OCI-M1 (cell line): ENCODE measurements at regions not wholly inside any gene's neighbourhood (a gene's known extent, or its start where the extent isn't known, plus 50 kb on each side); places are given as distances from the start of the nearest gene placed in this dataset.

Experiments
- DNase-seq: peaks from one replicate; lab custom pipeline; 2025; lab: John Stamatoyannopoulos, UW

DNA sequence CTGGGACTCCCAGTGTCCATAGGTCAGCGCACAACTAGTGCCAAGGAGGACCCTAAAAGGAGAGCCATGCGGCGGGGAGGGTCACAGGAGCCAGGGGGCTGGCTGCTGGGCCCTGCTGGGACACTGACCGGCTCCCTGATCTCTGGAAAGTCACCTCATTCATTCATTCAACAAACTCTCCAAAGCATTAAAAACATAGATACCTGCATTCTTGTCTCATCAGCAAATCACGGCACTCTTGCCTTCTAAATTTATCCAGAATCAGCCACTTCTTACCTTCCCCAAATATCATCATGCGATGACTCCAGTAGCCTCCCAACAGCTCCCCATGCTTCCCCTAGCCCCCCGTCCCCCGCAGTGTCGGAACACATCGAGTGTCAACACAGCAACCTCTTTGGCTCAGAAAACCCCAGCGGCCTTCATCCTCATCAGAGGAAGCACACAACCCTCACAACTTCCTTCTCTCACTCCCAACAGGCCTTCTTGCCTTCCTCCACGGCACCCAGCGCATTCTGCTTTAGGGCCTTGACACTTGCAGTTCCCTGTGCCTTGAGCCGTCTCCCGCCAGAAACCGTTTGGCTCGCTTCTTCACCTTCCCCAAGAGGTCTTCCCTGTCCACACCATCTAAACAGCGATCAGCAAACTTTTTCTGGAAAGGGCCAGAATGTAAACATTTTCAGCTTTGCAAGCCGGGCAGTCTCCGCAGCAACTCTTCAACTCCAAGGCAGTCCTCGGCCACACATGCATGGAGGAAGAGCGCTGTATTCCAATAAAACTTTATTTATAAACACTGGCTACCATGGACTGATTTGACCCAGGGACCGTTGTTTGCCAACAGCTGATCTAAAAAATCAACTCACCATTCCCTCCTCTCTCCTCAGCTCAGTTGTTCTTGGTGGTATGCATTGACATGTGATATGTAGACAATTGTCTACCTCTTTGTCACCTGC lies 119.5 kb upstream of the TNRC6C start:
- no peak for DNase-seq

DNA sequence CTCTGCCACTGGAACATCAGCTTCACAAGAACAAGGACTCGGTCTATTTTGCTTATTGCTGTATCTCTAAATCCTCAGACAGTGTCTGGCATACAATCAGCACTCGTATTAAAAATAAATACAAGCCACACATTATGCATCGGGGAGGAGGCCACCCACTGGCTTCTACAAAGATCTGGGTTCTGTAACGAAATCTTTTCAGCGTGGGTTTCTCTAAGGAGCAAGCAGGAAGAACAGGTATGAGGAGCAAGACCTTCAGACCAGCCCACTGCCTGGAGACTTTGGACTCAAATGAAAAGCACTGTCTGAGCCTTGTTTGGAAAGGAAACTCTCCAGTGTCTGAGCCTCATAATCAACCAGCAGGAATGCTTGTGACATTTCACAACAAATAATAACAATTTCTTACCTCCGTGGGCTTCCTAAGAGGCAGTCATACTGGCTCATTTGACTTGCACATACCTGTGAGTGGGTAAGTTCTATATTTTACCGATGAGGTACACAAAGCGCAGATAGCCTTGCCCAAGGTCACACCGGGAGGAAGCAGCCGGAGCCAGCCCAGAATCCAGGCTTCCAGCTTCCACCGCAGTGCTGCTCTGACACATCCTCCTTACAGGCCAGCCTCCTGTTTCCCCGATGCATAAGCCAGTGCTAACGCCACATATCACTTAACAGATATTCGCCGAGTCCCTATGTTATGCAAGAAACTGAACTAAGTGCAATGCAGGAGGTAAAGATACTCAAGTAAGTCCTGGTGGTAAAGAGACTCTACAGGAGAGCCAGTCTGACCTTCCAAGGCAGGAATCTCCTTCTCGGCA lies 118.6 kb upstream of the TNRC6C start:
- peak; percentile 41 for DNase-seq

DNA sequence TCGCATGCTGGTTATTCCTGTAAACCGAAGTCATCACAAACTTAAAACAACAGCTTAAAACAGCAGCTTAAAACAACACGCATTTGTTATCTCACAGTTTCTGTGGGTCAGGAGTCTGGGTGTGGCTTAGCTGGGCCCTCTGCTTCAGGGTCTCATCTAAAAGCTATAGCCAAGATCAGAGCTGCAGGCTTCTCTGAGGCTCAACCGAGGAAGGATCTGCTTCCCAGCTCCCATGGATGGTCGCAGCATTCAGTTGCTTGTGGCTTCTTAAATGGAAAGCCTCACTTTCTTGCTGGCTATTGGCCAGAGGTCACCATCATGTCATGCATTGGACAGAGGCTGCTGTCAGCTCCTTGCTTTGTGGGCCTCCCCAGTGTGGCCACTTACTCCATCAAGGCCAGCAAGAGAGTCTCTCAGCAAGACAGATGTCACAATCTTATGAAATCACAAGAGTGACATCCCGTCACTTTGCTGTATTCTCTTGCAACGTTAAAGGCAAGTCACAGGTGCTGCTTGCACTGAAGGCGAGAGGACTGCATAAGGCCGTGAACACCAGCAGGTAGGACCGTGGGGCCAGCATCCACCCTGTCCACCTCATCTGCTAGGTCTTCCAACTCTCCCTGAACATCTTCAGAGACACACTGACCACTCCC lies 117.9 kb upstream of the TNRC6C start:
- DNase-seq, result peak; percentile 41

DNA sequence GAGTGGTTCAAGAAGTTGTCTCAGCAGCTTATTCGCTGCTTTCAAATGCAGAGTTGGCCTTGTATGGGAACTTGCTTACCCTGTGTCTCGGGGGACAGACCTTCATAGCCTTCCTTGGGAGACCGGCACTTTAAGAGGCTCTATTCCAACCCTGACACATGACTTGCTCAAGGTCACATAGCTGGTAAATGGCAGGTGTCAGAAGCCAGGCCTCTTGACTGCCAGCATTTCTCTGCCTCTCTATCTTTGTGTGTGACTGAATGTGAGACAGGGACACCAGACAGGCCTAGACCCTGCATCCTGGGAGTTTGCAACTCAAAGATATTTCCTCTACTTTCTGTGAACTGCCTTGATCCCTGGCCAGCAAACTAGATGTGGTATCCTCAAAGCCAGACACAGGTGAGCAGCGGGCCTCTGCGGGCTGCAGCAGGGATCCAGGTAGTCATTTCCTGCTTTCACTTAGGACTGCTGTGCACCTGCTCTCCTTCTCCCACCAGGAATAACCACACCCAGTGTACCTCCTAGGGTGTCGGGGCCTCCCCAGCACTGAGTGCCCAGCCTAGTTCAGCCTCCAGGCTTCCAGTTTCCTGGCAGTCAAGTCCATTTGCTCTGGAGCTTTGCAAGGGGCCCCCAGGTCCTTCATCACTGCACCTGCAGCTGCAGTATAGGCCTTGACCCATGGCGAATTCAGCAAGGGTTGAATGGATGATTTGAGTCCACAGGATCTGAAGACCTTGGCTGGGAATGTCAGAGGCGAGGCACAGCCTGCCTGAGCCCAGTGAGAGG lies 116.6 kb upstream of the TNRC6C start:
- no peak for DNase-seq

DNA sequence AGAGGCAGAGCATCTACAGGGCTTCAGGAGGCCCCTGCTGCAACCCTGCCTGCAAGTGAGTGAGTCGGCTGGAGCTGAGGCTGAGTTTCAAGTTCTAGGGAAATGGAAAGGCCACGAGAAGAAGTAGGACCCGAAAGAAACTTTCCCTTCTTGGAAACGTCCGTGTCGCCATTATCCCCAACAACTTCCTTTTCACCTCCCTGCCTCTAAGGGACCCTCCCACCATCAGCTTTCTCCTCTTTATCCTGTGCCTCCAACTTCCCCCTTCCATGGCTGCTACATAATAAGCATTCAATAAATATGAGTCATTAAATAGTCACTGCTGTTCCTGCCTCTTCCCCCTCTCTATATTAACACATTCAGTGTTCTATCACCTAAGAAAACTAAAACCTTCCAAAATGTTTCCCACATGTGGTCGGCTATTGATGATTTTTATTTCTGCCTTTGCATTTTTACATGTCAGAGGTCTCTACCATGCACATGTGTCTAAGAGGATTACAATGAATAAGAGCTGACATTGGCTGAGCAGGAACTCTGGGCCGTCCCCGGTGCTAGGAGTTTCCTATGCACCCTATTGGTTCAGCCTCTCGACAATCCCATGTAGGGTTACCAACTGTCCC lies 115.9 kb upstream of the TNRC6C start:
- peak; percentile 34 for DNase-seq

DNA sequence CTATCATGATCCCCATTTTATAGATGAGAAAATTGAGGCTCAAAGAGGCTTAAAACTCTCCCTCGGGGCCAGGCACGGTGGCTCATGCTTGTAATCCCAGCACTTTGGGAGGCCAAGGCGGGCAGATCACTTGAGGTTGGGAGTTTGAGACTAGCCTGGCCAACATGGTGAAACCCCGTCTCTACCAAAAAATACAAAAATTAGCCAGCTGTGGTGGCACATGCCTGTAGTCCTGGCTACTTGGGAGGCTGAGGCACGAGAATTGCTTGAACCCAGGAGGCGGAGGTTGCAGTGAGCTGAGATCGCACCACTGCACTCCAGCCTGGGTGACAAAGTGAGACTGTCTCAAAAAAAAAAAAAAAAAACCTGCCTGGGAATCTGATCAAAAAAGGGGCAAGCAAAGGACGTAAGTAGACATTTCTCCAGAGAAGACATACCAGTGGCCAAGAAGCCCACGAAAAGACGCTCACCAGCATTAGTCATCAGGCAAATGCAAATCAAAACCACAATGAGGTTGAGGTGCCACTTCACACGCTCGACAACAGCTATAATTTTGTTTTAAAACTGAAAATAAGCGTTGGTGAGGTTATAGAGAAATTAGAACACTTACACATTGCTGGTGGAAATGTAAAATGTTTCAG lies 115.1 kb upstream of the TNRC6C start:
- DNase-seq, result peak; percentile 43

DNA sequence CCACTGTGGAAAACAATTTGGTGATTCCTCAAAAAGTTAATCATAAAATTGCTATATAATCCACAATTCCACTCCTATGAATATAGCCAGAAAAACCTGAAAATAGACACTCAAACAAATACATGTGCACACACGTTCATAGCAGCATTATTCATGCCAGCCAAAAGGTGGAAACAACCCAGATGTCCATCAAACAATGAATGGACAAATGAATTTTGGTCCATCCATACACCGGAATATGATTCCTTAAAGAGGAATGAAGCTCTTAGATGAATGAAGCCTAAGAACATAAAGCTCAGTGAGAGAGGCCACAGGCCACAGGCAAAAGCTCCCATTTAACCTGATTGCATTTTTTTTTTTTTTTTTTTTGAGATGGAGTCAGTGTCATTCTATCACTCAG lies 114.6 kb upstream of the TNRC6C start:
- no peak for DNase-seq

DNA sequence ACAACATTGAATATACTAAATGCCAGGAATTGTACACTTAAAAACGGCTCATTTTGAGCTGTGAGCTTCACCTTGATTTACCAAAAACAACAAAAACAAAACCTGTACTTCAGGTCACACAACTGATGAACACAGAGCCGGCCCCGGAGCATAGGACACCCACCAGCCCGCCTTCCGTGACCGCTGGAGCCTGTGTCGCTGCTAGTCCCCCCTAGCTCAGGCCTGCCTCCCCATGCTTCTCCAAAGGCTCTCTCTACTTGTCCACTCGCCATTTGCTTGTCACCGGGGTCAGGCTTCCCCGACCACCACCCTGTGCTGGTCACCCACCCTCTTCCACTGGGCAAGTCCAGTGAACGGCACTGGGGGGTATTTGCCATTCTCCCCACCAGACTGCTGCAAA lies 113.8 kb upstream of the TNRC6C start:
- no peak for DNase-seq

DNA sequence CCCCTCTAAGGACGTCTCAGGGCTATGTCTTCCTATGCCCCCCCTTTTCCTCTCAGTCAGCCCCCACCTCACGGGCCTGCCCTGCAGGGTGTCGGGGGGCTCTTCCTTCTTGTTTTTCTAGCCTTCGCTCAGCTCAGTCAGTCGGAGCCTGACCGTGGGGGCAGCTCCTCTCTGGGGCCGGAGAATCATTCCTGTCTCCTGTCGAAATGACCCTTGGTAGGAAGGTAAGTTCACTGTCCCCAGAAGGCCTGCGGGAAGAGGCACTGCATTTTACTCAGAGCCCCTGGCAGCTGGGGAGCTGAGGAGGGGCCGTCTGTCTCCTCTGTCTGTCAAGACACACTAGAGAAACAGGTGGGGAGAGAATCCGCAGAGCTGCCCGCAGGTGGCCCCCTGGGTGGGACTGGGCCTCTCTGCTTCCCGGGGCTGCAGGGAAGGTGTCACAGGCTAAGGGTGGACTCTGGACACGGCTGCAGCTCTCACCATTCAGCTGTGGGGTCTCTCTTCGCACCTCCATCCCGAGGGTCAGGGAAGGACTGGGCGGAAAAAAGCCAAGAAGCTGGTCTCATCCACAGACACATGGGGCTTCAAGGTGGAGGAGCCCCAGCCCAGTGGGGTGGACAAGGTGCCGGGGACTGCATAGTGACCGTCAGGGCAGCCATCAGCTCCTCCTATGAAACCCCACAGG lies 112.8 kb upstream of the TNRC6C start:
- DNase-seq, result no peak

DNA sequence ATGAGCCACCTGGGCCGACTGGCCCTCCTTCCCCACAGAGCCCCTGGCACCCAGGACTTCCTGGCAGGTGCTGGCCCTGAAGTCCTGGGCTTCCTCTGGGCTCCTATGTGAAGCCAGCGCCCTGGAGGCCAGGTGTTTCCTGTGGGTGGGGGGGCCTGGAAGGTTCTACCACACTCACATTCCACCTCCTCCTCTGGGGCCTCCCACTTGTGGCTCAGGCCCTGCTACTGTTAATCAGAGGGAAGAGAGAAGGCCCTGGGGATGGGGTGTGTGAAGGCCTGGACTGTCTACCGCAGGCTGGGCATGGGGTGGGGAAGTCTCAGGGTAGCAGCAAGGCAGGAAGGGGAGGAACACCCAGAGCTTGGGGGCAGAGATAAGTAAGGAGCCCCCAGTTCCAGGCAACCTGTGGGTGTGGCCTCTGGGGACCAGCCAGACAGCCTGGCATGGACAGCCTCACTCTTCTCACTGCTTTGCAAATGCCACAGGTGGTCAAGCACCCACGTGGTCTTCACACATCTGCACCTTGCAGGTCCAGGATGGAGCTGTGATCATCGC lies 111.9 kb upstream of the TNRC6C start:
- no peak for DNase-seq

DNA sequence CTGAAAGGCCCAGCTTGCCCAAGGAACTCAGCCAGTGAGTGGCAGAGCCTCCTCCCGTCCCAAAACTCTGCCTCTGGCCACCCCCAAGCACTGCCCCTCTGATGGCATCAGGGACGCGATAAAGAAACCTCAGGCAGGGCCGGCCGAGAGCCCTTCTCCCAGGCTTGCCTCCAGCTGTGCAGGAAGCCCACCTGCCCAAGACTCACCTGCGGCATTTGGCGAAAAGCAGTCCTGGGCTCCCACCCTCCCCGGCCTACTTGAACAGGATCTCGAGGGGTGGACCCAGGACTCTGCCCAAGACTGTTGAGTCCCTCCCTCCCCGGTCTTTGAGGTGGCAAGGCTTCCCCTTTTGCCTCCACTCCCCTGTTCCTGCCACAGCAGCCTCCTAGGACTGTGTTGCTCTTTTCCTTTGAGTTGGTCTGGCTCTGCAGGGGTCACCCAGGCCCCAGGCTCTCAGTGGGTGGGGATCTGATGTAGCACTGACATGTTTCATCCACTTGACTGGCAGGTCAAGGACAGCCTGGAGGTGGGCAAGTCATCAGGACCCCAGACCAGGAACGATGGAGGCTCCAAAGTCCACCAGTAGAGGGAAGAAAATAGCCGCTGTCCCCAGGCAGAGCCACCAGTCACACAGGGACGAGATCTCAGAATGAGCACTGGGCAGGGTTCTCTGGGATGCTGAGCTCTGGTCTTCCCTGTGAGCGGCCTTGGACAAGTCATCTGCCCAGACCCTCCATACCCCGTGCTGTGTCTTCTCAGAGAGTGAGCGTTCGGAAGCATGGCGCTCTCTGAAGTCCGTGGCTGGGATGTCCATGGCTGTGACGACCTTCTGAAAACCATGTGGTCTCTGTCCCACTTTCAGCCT lies 111.0 kb upstream of the TNRC6C start:
- DNase-seq, result no peak

DNA sequence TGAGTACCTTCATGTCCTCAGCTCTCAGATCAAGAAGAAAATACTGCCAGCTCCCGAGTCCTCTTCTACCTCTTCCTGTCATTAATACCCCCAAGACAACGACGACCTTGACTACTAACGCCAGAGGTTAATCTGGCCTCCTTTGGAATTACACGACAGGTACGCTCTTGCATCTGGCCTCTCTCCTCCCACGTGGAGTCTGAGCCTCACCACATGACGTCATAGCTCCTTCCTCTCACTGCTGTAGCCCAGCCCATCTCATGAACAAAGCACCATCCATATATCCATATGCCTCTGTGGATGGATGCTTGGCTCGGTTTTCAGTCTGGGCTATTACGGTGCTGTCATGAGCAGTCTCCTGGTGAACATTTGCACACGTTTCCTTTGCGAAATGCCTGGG lies 110.2 kb upstream of the TNRC6C start:
- no peak for DNase-seq

DNA sequence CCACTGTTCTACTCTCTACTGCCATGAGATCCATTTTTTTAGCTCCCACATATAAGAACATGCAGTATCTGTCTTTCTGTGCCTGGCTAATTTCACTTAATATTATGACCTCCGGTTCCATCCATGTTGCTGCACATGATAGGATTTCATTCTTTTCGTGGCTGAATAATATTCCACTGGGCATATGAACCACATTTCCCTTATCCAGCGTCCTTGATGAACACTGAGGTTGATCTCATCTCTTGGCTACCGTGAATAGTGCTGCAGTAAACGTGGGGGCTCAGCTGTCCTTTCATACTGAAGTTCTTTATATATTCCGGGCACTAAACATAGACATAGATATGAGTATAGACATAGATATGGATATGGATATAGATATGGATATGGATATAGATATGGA lies 109.3 kb upstream of the TNRC6C start:
- no peak for DNase-seq

DNA sequence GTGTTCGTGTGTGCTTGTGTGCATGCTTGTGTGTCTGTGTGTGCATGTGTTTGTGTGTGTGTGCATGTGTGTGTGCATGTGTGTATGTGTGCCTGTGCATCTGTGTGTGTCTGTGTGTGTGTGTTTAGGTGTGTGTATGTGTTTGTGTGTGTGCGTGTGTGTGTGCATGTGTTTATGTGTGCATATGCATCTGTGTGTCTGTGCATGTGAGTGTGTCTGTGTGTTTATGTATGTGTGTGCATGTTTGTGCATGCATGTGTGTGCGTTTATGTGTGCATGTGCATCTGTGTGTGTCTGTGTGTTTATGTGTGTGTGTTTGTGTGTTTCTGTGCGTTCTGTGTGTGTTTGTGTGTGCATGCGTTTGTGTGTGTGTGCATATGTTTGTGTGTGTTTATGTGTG lies 106.6 kb upstream of the TNRC6C start:
- DNase-seq, result no peak

DNA sequence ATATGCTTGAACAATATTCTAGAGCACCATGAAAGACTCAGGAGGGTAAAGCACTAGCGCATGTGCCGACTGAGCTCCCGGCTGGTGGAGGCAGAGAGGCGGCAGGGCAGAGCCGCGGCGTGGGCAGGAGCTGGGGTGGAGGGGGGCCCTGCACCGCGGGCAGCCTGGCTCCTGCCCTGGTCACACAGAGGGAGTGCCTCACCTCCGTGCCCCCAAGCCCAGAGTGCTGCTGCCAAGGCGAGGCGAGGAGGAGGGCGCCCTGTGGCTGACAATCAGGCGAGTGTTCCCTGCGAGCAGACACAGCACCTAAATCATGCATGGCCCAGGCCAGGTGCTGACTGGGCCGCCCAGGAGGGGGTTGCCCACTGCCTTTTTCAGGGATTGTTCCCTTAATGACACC lies 105.8 kb upstream of the TNRC6C start:
- no peak for DNase-seq

DNA sequence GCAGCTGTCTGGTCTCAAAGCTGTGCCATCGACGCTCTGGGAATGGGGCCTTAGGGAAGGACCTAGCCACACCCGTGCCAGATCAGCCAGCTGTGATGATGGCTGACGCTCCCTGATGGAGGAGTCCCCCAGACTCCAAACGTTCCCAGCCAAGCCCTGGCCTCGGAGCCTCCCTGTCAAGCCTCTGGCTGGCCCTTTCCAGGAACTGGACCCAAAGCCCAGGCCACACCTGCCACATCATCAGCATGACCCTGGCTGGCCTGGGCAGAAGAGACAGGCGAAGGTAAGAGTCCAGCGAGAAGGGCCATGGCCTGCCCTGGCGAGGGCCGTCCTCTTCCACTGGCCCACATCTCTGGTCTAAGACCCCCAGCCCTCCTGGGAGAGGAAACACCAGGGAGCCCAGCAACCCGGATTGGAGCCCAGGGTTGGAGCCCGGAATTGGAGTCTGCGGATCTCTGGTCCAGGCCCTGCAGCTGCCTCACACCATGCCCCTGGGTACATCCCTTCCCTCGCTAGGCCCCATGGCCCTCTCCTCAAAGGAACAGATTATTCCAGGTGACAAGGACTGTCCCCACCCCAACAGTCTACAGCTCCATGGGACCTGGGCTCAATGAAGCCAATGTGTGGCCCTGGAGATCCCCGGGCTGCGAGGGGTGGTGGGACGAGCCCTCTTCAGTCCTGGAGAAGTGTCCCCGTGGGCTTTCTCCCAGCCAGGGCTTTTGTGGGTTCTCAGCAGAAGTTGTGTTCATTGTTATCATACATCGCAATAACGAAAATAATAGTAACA lies 105.1 kb upstream of the TNRC6C start:
- DNase-seq, result no peak

DNA sequence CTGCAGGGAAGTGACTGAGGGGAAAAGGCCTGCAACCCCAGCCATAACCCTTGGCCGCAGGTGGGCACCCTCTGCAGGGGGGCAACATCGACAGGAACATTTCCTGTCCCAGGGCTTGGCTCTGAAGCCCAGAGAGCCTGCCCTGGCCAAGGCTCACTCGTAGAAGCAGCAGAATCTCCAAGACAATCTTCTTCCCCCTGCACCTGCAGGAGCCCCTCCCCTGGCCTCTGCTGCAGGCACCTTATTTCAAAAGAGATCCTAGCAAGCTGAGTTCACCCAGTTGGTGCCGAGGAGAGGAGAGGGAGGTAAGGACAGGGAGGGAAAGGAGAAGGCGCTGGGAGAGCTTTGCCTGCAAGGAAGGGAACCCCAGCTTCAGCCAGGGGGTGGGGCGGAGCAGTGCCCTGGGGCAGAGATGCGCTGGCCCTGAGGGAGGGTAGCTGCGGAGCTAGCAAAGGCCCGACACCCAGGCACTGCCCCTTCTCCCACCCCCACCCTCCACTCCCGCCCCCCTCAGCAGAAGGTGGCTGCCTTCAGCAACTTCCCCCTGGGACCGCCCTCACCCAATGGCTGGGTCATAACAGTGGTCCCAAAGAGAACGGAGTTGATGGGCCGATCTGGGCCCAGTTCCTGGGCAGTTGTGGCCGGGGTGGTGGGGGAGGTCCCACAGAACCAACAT lies 104.3 kb upstream of the TNRC6C start:
- DNase-seq, result no peak
